ENCODE measurements at regions not wholly inside any gene's neighbourhood (a gene's known extent, or its start where the extent isn't known, plus 50 kb on each side); places are given as distances from the start of the nearest gene placed in this dataset.

GRCh38 chr4:116923389-116923788 lies 162.0 kb downstream of the TRAM1L1 start:
- no peak overlapping the region for H3K4me3 ChIP-seq (replicated peaks in 1 of 2; ENCODE audit: low read depth in 2 of 2, low read length in 2 of 2)
- TF ChIP-seq CTCF (IDR thresholded peaks at IDR 0.05; ENCODE audit: low read depth, low read length): no peak
- DNase-seq (ENCODE audit: low read depth in 2 of 2): no peak

GRCh38 chr4:116913451-116913850 lies 171.9 kb downstream of the TRAM1L1 start:
- TF ChIP-seq CTCF (IDR thresholded peaks at IDR 0.05; ENCODE audit: low read depth, low read length): no peak
- no peak overlapping the region for H3K4me3 ChIP-seq (replicated peaks in 1 of 2; ENCODE audit: low read depth in 2 of 2, low read length in 2 of 2)
- DNase-seq (ENCODE audit: low read depth in 2 of 2): no peak

DNA sequence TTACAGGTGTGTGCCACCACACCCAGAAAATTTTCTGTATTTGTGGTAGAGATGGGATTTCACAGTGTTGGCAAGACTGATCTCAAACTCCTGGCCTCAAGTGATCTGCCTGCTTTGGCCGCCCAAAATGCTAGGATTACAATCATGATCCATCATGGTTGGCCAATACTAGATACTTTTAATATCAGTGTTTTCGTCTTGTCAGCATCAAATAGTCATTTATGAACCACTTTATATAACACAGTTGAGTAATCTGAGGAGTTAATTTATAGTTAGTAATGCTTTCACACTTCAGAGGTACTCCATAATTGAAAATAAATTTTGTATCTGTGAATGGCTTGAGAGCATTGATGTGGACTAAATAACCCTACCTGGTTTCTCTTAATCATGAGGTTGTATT lies 178.6 kb downstream of the TRAM1L1 start:
- TF ChIP-seq CTCF (IDR thresholded peaks at IDR 0.05; ENCODE audit: low read depth, low read length): no peak
- no peak for DNase-seq (ENCODE audit: low read depth in 2 of 2)
- no peak overlapping the region for H3K4me3 ChIP-seq (replicated peaks in 1 of 2; ENCODE audit: low read depth in 2 of 2, low read length in 2 of 2)

DNA sequence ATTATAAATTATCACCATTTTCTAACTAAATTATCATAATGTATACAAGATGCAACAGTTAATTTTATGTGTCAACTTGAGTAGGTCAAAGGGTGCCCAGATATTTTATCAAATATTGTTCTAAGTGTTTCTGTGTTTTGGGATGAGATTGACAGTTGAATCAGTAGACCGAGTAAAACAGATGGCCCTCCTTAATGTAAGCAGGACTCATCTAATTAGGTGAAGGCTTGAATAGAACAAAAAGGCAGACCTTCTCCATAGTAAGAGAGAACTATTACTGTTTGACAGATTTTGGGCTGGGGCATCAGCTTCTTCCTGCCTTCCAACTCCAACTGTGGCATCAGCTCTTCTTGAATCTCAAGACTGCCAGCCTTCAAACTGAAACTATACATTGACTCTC lies 185.8 kb downstream of the TRAM1L1 start:
- DNase-seq (ENCODE audit: low read depth in 2 of 2): no peak
- TF ChIP-seq CTCF (IDR thresholded peaks at IDR 0.05; ENCODE audit: low read depth, low read length): no peak
- no peak overlapping the region for H3K4me3 ChIP-seq (replicated peaks in 1 of 2; ENCODE audit: low read depth in 2 of 2, low read length in 2 of 2)

GRCh38 chr4:116885579-116885978 lies 199.8 kb downstream of the TRAM1L1 start:
- H3K4me3 ChIP-seq (replicated peaks in 1 of 2; ENCODE audit: low read depth in 2 of 2, low read length in 2 of 2): no peak overlapping the region
- DNase-seq (ENCODE audit: low read depth in 2 of 2): no peak
- TF ChIP-seq CTCF (IDR thresholded peaks at IDR 0.05; ENCODE audit: low read depth, low read length): no peak

GRCh38 chr4:116882503-116882902 lies 202.9 kb downstream of the TRAM1L1 start:
- no peak for TF ChIP-seq CTCF (IDR thresholded peaks at IDR 0.05; ENCODE audit: low read depth, low read length)
- no peak for DNase-seq (ENCODE audit: low read depth in 2 of 2)
- H3K4me3 ChIP-seq (replicated peaks in 1 of 2; ENCODE audit: low read depth in 2 of 2, low read length in 2 of 2): no peak overlapping the region

DNA sequence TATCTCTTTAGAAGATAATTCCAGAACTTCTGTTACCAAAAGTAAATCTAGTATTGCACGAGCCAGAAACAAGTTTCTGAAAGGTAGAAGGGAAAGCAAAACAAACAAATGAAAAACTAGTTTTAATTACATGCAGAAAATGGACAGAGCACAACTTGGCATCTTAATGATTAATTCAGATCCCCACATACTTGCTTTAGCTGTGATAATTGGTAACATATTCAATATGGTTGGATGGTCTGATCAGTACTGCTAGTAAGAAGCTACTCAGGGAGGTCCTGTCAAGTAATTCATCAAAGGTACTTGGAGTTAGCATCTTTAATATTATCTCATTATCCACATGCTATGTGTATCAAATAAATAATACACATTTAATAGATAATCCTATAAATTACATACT lies 204.3 kb downstream of the TRAM1L1 start:
- no peak overlapping the region for H3K4me3 ChIP-seq (replicated peaks in 1 of 2; ENCODE audit: low read depth in 2 of 2, low read length in 2 of 2)
- no peak for TF ChIP-seq CTCF (IDR thresholded peaks at IDR 0.05; ENCODE audit: low read depth, low read length)
- no peak for DNase-seq (ENCODE audit: low read depth in 2 of 2)
